ENCODE measurements at regions not wholly inside any gene's neighbourhood (a gene's known extent, or its start where the extent isn't known, plus 50 kb on each side); places are given as distances from the start of the nearest gene placed in this dataset.
"Not testable (repeated sequence)": the region's sequence is repeated elsewhere in the genome, so short reads cannot be mapped to it uniquely, and the experiment has no call there.

DNA sequence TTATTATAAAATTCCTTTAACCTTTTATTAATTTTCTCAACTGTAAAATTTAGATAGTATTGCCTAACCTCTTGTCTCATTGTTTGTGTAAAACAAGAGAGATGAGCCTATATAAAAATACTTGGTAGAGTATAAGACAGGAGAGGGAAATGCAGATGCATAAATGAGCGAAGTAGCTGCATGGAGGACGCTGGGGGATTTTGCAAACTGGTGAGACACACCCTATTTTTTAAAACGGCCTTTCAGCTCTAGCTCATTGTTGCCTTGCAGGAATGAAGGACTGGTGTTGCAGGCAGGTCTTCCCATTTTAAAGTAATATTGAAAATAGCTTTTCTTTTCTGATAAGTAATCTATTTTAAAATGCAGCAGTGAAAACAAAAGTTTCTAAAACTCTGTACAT, 435.3 kb upstream of the HNRNPA3 start:
- no peak for DNase-seq

DNA sequence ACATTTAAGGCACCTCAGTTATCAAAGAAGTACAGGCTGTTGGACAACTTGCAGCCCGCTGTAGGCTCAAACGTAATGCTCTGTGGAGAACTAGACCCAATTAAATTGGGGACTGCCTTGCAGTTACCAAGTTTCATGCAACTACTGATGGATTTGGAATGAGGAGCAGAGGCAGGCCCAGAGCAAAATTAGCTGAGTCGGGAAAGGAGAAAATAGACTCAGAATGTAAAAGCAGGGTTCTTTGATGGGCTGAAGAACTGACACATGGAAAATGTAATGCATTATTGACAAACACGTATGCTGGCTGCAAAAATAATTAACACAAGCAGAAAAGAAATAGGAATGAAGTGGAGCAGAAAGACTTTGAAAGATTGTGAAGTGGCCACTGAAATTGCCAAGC, 432.7 kb upstream of the HNRNPA3 start:
- DNase-seq: no peak

DNA sequence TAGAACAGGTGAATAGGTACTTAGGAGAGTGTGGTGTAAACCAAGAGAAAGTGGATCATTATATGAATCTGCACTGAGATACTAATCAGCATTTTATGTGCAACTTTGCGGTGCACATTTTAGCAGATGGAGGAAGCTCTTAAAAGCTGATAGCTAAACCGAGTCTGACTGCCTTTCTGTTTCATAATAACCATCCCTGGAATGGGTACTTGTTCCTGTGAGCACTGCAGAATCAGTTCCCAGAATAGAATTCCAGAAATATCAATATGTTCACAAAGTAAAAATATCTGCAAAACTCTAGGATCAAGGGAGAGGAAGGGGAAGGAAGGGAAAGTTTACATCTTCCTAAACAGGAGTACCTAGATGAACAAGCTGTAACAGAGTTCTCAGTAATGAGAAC, 432.2 kb upstream of the HNRNPA3 start:
- no peak for DNase-seq

DNA sequence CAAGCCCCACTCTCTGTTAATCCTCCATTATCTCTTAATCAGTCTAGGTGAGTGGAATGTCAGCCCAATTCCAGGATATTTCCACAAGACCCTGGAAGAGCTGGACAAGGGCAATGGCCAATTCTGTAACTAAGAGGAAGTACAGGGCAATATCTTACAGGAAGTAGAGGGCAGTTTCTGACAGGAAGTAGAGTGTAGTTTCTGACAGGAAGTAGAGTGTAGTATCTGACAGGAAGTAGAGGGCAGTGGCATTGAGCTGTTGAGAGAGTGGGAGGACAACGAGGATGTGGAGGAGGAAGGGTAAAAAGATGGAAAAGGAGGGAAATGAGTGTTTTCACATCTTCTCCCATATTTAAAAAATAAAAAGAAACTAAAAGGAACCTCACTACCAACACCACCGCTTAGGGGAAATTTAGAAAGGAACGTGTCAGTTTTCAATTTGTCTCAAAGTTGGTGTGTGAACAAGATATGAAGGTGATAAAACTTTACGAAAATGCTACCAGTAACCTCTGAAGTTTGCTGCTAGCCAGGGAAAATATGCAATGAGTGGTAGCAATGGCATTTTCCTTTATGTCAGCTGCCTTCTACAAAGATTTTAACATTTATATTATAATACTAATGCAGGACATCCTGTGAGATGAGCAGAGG, 430.9 kb upstream of the HNRNPA3 start:
- no peak for DNase-seq

DNA sequence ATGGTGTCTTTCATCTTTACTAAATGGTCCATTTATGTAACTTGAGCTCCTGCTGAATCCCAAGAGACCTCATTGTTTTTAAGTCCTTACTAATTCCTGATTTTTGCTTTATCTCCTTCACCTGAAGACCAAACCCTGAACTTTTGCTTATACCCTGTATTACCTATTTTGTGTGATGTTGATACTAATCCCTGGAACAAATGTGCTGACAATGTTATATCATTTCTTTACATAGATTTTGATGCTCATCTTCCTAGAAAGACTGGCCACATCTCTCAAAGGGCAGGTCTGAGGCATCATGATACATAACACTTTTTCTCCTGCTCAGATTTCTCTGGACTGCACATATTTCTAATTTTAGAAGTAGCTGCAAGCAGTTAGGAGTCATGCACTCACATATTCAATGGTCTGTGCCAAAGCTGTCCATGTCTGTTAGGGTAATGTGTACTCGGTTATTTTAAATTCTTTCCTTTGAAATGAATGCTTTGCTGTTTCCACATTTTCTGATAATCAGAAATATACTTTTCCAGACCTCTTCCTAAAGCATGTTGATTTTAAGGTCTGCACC, 427.9 kb upstream of the HNRNPA3 start:
- DNase-seq: no peak

DNA sequence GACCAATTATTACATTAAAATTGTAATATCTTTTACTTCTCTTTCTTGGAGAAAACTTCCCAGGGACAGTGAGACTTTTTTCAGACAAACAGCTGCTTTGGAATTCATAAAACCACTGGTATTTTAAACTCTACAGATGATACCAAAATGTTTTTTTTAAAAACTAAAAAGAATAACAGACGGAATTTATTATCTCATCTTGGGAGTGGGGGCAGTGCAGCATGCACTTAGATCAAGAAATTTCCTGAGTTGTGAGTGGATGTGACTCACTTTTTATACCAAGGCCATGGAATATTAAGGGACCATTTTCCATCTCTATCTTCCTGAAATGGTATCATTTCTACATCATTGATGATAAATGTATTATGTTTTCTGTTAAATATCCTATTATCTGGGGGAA, 422.8 kb upstream of the HNRNPA3 start:
- no peak for DNase-seq

DNA sequence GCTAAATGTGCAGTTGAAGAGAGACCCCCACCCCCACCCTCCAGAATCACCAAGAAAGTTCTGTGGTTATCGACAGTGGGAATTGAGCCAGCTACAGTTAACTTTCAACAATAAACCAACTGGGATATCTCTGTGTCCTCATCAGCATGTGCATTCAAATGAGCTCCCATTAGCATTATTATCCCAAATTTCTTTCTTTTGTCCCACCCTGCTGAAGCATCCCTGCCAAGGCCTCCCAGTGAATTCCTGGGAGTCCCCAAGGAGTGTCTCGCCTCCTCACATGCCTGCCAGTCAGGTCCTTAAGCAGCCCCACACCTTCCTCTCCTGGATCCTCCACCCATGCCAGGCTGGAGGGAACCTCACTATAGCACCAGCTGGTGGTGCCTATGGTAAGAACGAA, 422.1 kb upstream of the HNRNPA3 start:
- no peak for DNase-seq

DNA sequence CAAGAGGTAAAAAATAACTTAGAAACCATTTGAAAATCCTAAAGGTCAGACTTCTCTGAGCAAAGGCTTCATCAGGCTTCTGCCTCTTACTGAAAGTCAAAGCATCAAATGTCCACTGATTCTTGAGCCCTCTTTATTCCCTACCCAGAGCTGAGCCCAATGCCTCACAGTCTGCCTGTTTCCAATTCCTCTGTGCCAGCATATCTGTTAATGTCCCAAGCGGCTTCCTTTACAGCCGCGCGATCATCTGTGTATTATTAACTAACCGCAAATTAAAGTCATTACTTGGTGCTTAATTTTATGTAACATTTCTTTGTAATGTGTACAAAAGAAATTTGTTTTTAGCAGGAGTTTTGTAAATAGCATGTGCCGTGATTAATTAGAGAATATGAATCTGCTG, 418.8 kb upstream of the HNRNPA3 start:
- no peak for DNase-seq

DNA sequence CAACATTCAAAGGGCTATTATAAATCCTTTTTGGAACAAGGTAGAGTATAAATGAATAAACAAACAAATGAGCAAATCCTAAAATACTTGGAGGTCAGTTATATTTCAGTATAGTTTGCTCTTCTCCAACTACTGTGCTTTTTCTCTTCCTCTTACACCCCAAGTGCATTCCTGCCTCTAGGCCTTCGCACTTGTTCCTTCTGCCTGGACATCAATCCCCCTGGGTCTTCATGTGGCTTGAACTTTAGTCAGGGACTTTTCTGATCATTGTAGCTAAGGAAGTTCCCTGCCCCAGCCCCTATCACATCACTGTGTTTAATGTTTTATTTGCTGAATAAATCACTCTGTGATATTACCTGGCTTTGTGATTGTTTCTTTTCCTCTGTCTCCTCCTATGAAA, 418.2 kb upstream of the HNRNPA3 start:
- no peak for DNase-seq

DNA sequence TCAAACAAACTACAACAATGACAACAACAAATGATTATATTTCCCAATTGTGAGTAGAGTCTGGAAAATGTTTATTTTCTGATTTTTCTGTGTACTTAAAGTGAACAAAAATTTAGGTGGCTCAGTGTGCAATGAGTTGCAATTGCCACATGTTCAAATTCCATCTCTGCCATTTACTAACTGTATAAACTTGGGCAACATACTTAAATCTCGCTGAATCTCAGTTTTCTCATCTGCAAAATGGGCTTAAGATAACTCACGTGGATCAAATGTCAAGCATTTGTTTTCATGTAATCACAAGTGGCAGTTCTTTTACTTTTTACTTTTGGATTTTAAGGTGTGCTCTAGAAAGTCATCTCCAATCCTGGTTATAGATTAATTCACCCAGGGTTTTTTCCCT, 416.8 kb upstream of the HNRNPA3 start:
- no peak for DNase-seq

DNA sequence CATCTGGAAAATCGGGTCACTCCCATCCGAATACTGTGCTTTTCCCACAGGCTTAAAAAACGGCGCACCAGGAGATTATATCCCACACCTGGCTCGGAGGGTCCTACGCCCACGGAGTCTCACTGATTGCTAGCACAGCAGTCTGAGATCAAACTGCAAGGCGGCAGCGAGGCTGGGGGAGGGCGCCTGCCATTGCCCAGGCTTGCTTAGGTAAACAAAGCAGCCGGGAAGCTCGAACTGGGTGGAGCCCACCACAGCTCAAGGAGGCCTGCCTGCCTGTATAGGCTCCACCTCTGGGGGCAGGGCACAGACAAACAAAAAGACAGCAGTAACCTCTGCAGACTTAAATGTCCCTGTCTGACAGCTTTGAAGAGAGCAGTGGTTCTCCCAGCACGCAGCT, 415.9 kb upstream of the HNRNPA3 start:
- DNase-seq: not testable (repeated sequence)

DNA sequence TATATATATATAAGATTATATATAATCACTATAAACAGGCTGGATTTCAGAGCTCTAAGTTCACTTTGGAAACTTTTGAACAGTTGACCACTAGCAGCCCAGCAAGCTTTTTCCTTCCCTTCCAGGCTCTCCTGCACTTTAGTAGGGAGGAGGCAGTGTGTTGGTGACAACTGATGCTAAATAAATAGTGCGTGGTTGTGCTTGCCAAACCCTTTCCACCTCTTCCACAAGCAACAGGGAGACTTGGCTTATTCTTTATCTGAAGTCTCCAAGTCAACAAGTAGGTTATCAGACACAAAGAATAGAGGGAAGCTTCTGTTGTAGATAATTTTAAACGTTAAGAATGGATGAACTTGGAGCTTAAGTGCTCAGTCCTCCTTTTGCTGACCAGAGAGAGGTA, 408.2 kb upstream of the HNRNPA3 start:
- no peak for DNase-seq

DNA sequence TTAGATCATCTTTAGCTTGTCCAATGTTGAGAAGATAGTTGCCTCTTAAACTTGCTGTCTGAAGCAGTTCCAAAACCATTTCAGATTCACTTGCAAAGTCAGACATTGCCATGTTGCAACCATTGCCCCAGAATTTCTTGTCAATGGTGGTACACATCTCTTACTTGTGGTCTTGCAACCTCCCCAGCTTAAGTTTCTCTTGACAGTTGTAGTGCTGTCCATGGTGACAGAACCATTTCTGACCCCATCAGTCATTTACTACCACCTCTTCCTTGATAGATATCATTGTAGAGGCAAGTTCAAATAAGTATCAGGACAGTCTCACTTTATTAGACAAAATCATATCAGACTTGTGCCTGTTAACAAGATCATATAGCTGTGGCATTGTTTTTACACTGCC, 407.2 kb upstream of the HNRNPA3 start:
- DNase-seq: no peak

DNA sequence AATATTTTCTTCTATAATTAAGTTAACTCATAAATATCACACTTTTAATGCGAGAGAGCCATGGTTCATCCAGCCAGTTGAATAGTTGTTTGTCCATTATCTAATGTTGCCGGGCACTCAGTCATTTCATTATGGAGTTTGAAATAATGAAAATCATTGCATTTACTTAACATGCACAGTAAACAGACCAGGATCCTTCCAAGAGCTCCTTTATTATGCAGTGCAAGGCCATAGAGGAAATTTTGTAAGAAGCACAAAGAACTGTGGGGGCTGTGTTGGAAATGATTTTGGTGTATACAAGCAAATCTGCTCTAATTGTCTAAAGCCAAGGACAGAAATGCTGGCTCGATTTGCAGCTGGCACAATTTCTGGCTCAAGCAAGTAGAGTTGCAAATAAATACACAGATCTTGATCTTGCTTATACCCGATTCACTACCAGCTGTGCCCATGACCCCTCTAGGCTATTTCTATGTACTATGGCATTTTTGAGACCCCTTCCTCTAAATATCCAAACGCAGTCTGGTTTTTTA, 400.3 kb upstream of the HNRNPA3 start:
- no peak for DNase-seq

DNA sequence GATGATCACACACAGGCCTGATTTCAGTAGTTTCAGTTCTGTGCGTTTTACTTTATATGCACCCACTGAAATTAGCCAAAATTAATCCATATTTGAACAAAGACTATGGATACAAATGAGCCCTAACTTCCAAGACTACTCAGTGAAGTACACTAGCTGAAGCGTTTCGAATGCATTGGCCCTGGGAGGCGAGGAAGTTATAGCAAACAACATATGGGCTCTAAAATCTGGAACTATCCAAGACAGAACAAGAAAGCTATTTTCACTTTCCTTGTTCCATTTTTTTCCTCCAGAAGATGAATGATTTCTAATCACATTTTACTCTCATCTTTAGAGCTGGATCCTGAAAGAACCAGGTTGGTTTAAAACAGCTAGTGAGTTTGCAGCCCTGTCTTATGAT, 399.4 kb upstream of the HNRNPA3 start:
- DNase-seq: no peak

DNA sequence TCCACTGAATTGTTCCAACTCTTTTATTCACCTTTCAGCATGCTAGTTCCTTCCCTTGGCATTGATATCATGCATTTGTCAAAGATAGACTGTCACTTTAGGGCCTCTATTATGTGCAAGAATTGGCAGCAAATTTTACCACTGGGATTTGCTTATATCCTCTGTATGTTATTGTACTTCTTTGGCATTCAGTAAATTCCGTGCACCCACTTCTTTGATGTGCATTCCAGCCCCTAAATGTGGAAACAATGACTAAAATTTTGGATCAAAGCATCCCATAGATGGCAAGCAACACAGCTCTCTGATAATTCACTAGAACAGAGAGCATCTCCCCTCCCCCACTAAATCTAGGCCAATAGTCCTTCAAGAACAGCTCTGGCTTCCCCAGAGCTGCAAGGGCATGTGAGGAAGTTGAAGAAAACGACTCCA, 399.0 kb upstream of the HNRNPA3 start:
- DNase-seq: no peak

DNA sequence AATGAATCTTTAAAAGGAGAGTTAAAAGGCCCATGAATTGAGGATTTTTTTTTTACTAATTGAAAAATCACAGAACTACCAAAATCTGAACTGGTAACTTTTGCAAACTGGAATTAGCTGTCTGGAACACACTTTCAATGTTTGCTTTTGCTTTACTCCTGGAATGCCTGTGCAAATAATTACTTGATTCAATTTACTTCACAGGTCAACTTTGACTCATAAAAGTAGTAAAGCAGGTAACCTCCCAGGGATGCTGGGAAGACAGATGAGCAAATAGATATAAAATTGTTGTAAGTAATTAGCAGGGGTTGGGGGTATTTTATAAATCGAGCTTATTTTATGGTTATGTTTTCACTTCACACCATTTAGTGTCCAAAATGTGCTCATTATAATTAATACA, 398.3 kb upstream of the HNRNPA3 start:
- DNase-seq: no peak

DNA sequence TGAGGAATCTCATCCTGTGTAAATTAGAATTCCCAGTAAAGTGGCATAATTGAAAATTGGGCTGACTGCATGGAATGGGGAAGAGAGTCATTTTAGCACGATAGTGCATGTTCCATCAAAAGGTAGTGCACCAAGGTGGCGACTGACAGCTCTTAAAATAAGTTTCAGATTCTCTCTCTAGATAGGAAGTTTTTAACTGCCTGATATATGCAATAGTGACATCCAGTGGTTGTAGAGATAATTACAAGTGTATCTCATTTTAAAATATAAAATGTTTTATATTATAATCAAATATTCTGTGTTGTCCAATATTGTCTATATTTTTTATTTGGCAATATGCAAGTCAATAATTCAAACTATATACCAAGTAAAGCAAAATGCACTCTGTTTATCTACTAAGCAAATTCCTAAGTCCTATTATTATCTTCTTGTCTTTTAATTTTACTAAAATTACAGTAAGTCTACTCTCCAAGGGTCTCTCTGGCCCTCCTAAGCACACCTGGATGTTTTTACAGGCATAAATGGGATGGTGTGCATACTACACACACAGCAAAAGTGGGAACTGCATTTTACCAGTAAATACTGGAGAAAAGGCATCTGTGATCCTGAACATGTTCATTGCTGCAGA, 397.7 kb upstream of the HNRNPA3 start:
- DNase-seq: no peak

DNA sequence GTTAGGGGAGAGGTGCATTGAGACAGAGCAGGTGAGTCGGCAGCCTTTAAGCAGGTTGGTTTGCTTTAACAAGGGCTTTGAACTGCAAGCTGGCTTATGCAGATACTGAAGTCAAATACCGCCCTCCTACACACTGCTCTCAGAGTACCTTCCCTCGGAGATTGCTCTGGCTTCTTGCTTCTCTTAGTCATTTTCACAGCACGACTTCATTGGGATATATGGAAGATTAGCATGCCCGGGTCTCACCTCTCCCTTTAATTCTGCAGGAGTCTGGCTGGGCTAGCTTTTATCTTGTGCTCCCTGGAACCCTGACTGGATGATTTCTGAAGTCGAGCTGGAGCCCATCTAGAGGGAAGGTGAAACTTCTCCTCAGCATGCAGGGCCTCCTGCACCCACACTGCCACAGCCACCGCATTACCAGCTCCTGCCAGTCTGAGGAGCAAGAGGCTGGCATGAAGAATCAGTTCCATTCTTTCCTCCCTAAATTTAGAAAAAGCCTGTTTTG, 395.5 kb upstream of the HNRNPA3 start:
- DNase-seq: no peak

DNA sequence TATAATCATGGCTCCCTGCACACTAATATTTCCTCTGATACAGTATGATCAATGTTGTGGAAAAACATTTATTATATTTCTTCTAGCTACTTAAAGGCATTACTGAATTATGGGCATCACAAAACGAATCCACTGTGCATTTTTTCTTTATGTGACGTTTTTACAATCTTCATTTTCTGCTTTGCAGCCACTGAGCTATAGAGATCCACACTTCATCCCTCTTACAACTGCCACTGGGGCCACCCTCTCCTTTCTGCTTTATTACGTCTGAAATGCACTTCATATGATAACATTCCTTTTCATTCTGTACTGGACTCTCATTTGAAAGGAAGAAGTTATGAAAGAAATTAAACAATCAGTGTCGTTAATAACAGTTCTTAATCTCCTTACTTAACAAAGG, 394.5 kb upstream of the HNRNPA3 start:
- DNase-seq: no peak

DNA sequence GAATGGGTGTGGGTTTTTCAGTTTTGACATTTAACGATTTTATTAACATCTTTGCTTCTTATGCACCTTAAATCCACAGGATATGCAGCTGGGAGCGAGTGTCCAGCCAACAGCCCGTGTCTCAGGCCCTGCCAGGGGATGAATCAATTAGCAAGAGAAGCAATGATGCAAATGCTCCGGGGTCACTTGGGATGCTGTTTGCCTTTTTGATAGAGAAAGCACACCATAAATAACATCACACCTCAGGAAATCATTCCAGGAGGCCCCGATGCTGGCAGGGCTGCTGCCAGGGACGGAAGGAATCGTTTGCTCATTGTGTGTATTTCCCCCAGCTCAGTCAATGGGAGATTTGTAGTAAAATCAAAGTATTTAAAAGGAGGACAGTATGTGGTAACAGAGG, 394.0 kb upstream of the HNRNPA3 start:
- no peak for DNase-seq

DNA sequence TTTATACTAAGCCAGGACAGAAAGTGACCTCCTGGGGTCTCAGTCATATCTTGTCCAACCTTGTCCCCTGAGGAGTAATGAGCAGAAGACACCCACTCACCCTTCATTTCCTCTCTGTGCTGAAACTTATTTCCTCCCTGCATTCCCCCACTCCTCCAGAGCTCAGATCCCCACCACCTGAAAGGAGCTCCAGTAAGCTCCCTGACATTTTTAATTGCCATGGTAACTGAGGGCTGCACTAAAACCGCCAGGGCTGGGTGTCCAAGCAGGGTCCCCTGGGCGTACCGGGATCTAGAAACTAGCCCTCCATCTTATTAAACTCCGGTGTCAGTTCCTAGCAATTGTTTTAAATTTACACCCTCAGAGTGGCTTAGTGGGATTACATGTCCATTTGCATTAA, 393.3 kb upstream of the HNRNPA3 start:
- no peak for DNase-seq

DNA sequence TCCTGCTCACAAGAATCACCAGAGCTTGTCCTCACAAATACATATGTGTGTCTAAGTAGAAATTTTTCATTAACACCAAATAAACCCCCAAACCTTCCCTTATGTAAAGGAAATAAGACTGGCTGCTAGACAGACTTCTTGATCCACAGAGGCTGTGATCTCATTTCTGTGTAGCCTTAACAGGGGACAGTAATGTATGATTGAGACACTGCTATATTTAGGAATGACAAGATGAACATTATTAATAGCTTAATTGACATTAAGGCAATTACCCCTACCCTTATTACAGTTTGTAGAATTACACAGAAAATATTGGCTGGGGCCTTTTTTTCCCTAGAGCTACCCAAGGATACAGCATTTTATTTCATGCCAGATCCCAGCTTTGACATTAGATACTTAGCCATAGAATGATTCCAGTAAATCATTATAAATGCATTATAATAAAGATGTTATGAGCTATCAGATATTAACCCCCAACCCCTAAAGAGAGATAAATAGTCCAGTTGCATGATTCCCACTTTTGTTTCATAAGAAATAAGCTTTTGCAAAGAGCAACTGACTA, 392.1 kb upstream of the HNRNPA3 start:
- DNase-seq: no peak

DNA sequence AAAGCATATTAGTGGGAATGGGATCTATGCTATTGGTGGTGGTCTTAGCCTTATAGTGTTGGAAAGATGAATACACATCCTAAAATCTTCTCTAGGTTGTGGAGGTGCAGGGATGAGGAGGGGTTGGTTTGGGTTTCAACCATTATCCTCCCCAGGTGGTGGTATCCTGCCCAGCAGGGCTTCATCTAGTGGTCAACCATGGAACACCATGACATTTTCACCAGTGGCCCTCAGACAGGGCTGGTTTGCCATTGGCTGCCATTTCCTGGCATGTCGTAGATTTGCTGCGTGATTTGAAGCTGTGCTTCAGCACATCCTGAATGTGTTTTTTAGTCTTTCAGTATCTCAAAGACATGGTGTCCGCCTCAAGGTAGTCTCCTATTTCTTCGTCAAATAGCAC, 391.2 kb upstream of the HNRNPA3 start:
- DNase-seq: no peak
